H1 (cell line): ENCODE measurements at regions not wholly inside any gene's neighbourhood (a gene's known extent, or its start where the extent isn't known, plus 50 kb on each side); places are given as distances from the start of the nearest gene placed in this dataset.

Experiments
- BRCA1 ChIP-seq: IDR thresholded peaks from 2 replicates; pipeline ENCODE4 v1.6.1; 2012; ENCODE audit warnings: low read depth, low read length, improper control_type of control experiment
- CBX5 ChIP-seq: fragments of 300-800, 300-1000 bp; sonication (generic); IDR thresholded peaks from 2 replicates; pipeline ENCODE4 v1.7.1; 2016; ENCODE audit warnings: antibody characterized with exemption, low read length, low read depth
- EZH2 ChIP-seq: fragments of 200-600 bp; sonication (generic); IDR thresholded peaks from 2 replicates; pipeline ENCODE4 v1.7.1; 2012; ENCODE audit warnings: low read depth, mild to moderate bottlenecking, moderate library complexity, low read length, inconsistent platforms; ENCODE audit not compliant: severe bottlenecking
- POLR2A ChIP-seq, 2 experiments: IDR thresholded peaks; 1 replicate in 1 of 2; 2 replicates in 1 of 2; pipeline ENCODE4 v1.6.1; 2011; ENCODE audit warnings: low read depth in 2 of 2, low read length in 2 of 2, mild to moderate bottlenecking in 2 of 2; ENCODE audit errors: control extremely low read depth in 1 of 2
- SP2 ChIP-seq: IDR thresholded peaks from 2 replicates; pipeline ENCODE4 v1.6.1; 2012; ENCODE audit warnings: mild to moderate bottlenecking, low read length, inconsistent platforms

DNA sequence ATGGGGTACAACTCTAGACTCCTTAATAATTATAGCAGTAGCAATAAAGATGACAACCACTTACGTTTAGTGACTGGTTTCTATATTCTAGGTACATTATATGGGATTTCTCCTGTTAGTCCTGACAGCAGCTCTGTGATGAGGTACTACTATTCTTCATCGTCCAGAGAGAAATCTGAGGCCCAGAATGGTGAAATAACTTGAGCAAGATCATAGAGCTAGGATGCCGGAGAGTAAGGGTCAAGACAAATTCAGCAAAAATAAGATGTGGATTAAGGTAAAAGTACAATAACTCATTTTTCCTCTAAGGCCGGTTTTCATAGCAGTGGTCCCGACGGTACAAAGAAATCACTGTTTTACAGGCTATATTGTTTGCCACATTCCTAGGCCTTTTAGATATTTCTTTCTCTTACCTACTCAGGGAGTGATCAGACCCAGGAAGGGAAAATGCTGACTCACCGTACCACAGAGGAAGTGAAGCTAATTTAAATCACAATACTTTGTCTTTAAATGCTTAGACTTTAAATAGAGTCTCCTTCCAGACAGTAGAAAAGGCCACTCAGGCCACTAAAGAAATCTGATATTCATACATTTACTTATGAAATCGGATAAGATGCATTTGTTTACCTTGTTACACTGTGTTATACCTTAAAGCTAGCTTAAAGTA, 2023.0 kb upstream of the AGA start (continued):
- TF ChIP-seq EZH2 (no peak), SP2 (no peak), BRCA1 (no peak), CBX5 (no peak), POLR2A (IDR thresholded peaks at IDR 0.05; ENCODE audit: control extremely low read depth in 1 of 2, low read depth in 2 of 2, low read length in 2 of 2) (peak in 1 of 2 experiments; percentile 23; a peak in 1 of 3 replicates)
